DND-41 (cell line): ENCODE measurements at regions not wholly inside any gene's neighbourhood (a gene's known extent, or its start where the extent isn't known, plus 50 kb on each side); places are given as distances from the start of the nearest gene placed in this dataset.
"Not testable (repeated sequence)": the region's sequence is repeated elsewhere in the genome, so short reads cannot be mapped to it uniquely, and the experiment has no call there.

Source experiments
- ATAC-seq: fragments of 200-7000 bp; cut with Tn5 transposase; 3 replicates; pipeline ENCODE4 v1.9.1; 2021; ENCODE audit warnings: low read depth; ENCODE audit not compliant: insufficient read depth
- DNase-seq: peaks from one replicate; pipeline ENCODE4 v3.0.0-alpha.2; 2020
- H2AFZ ChIP-seq: 2 replicates; pipeline ENCODE4 v1.6.0; 2012; ENCODE audit warnings: low read depth, low read length
- H3K27ac ChIP-seq: 2 replicates; pipeline ENCODE4 v1.5.1; 2012; ENCODE audit warnings: low read length, inconsistent platforms
- H3K27me3 ChIP-seq: fragments of 200-600 bp; sonication (generic); 2 replicates; pipeline ENCODE4 v1.6.0; 2012; ENCODE audit warnings: low read length, mild to moderate bottlenecking, inconsistent platforms; ENCODE audit not compliant: insufficient read depth, poor library complexity
- H3K36me3 ChIP-seq: 2 replicates; pipeline ENCODE4 v1.5.1; 2012; ENCODE audit warnings: low read length, inconsistent platforms; ENCODE audit not compliant: insufficient read depth
- H3K4me1 ChIP-seq: 2 replicates; pipeline ENCODE4 v1.5.1; 2012; ENCODE audit warnings: mild to moderate bottlenecking, low read length; ENCODE audit not compliant: insufficient read depth
- H3K4me2 ChIP-seq: 2 replicates; pipeline ENCODE4 v1.6.0; 2012; ENCODE audit warnings: mild to moderate bottlenecking, moderate library complexity, low read length, inconsistent platforms; ENCODE audit not compliant: insufficient read depth
- H3K4me3 ChIP-seq, 2 experiments: fragments of 200-600 bp in 1 of 2; shearing (Covaris generic) in 1 of 2; 2 replicates each; pipeline ENCODE4 v1.5.1; 2012 to 2016; ENCODE audit warnings: inconsistent platforms in 2 of 2, low read length in 2 of 2, mild to moderate bottlenecking in 2 of 2, low read depth in 1 of 2, moderate library complexity in 1 of 2
- H3K79me2 ChIP-seq: 2 replicates; pipeline ENCODE4 v1.6.0; 2012; ENCODE audit warnings: low read length, inconsistent platforms; ENCODE audit not compliant: insufficient read depth
- H3K9ac ChIP-seq: 2 replicates; pipeline ENCODE4 v1.6.0; 2012; ENCODE audit warnings: low read depth, mild to moderate bottlenecking, inconsistent platforms, low read length, moderate library complexity
- H3K9me3 ChIP-seq: 2 replicates; pipeline ENCODE4 v1.5.1; 2012; ENCODE audit warnings: low read length, moderate library complexity, mild to moderate bottlenecking, inconsistent platforms; ENCODE audit not compliant: insufficient read depth, severe bottlenecking
- H4K20me1 ChIP-seq: 2 replicates; pipeline ENCODE4 v1.6.0; 2012; ENCODE audit warnings: low read length; ENCODE audit not compliant: insufficient read depth
- CTCF ChIP-seq: IDR thresholded peaks from 2 replicates; pipeline ENCODE4 v1.5.1; 2012; ENCODE audit warnings: borderline replicate concordance, low read length, moderate library complexity, mild to moderate bottlenecking; ENCODE audit not compliant: poor library complexity, severe bottlenecking; ENCODE audit errors: extremely low read depth
- EZH2 ChIP-seq: IDR thresholded peaks from 3 replicates; pipeline ENCODE4 v1.6.1; 2012; ENCODE audit warnings: borderline replicate concordance, low read depth, mild to moderate bottlenecking, moderate library complexity, low read length, inconsistent platforms; ENCODE audit not compliant: severe bottlenecking

GRCh38 chr4:60404027-60404426 is 796.1 kb upstream of the ADGRL3 start:
- no peaks in the 10 kb centered on the region for H3K27me3 ChIP-seq
- TF ChIP-seq CTCF = no peak
- no peak for TF ChIP-seq EZH2
- H4K20me1 ChIP-seq = no peaks in the 10 kb centered on the region
- no peaks in the 10 kb centered on the region for H3K9me3 ChIP-seq
- H3K4me2 ChIP-seq = no peak overlapping the region
- H3K4me1 ChIP-seq = no peaks in the 10 kb centered on the region
- no peaks in the 10 kb centered on the region for H3K36me3 ChIP-seq
- H3K9ac ChIP-seq = no peak overlapping the region
- no peak overlapping the region for H3K4me3 ChIP-seq
- H3K27ac ChIP-seq = no peak overlapping the region
- no peak overlapping the region for H2AFZ ChIP-seq
- H3K79me2 ChIP-seq = no peaks in the 10 kb centered on the region
- ATAC-seq (no peak), DNase-seq (no peak)

GRCh38 chr4:60422439-60422838 is 777.7 kb upstream of the ADGRL3 start:
- H3K27me3 ChIP-seq = no peaks in the 10 kb centered on the region
- no peaks in the 10 kb centered on the region for H3K36me3 ChIP-seq
- TF ChIP-seq EZH2 = no peak
- no peak for TF ChIP-seq CTCF
- H3K4me1 ChIP-seq = no peaks in the 10 kb centered on the region
- H3K79me2 ChIP-seq = no peaks in the 10 kb centered on the region
- H3K9ac ChIP-seq = no peak overlapping the region
- no peak for DNase-seq
- H3K4me3 ChIP-seq = no peak overlapping the region
- no peak for ATAC-seq
- no peak overlapping the region for H3K27ac ChIP-seq
- no peak overlapping the region for H3K4me2 ChIP-seq
- peaks cover 3% of the 10 kb centered on the region for H3K9me3 ChIP-seq
- H2AFZ ChIP-seq = no peak overlapping the region
- H4K20me1 ChIP-seq = no peaks in the 10 kb centered on the region

GRCh38 chr4:60423573-60424184 is 776.4 kb upstream of the ADGRL3 start:
- not testable (repeated sequence) for H3K27me3 ChIP-seq, H3K9ac ChIP-seq, H4K20me1 ChIP-seq, DNase-seq, H3K4me2 ChIP-seq, H3K9me3 ChIP-seq, H3K36me3 ChIP-seq, H3K27ac ChIP-seq, H3K79me2 ChIP-seq, H3K4me3 ChIP-seq, ATAC-seq, H3K4me1 ChIP-seq, H2AFZ ChIP-seq

- H3K79me2 ChIP-seq = no peaks in the 10 kb centered on the region
- H4K20me1 ChIP-seq = no peaks in the 10 kb centered on the region
- H3K27ac ChIP-seq = no peak overlapping the region
- no peak overlapping the region for H2AFZ ChIP-seq
- DNase-seq (no peak), ATAC-seq (no peak)
- no peaks in the 10 kb centered on the region for H3K4me1 ChIP-seq
- H3K4me3 ChIP-seq = no peak overlapping the region
- no peaks in the 10 kb centered on the region for H3K9me3 ChIP-seq
- no peaks in the 10 kb centered on the region for H3K27me3 ChIP-seq
- TF ChIP-seq EZH2 (no peak), CTCF (no peak)
- no peak overlapping the region for H3K4me2 ChIP-seq
- H3K9ac ChIP-seq = no peak overlapping the region
- no peaks in the 10 kb centered on the region for H3K36me3 ChIP-seq
Observed at GRCh38 chr4:60432911-60433310, 767.2 kb upstream of the ADGRL3 start.
